ENCODE measurements at regions not wholly inside any gene's neighbourhood (a gene's known extent, or its start where the extent isn't known, plus 50 kb on each side); places are given as distances from the start of the nearest gene placed in this dataset.

DNA sequence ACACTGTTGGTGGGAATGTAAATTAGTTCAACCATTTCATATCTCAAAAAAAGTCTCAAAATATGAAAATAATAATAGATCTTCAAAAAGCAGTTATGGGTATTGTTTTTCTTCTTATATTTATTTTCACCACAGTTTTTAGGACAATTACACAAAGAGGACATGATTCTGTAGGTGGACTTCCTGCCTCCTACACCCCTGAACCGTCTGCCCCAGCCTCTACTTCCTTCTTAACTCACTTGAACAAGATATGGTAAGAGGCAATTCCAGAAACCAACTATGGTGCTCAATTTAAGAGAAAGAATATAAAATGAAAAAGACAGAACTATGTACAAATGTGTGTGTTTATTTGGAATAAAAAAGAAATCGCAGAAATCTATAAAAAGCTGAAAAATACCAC lies 74.1 kb upstream of the MON1B start:
- TF ChIP-seq POLR2A (IDR thresholded peaks at IDR 0.05; ENCODE audit: low read length) (no peak), RAD21 (conservative IDR thresholded peaks at IDR 0.05 in 1 of 2, IDR thresholded peaks at IDR 0.05 in 1 of 2) (no peak), ZSCAN20 (CRISPR knock-in tag; IDR thresholded peaks at IDR 0.05) (no peak), CHD2 (IDR thresholded peaks at IDR 0.05; ENCODE audit: low read length, partially characterized antibody) (no peak), EP300 (IDR thresholded peaks at IDR 0.05) (no peak), KDM1A (IDR thresholded peaks at IDR 0.05; ENCODE audit: low read depth) (no peak), HOXA7 (CRISPR knock-in tag; IDR thresholded peaks at IDR 0.05) (no peak), BHLHE40 (IDR thresholded peaks at IDR 0.05; ENCODE audit: low read depth, low read length) (no peak), EHMT2 (IDR thresholded peaks at IDR 0.05; ENCODE audit: low read depth) (no peak)
- TF ChIP-seq, protein P1, sequence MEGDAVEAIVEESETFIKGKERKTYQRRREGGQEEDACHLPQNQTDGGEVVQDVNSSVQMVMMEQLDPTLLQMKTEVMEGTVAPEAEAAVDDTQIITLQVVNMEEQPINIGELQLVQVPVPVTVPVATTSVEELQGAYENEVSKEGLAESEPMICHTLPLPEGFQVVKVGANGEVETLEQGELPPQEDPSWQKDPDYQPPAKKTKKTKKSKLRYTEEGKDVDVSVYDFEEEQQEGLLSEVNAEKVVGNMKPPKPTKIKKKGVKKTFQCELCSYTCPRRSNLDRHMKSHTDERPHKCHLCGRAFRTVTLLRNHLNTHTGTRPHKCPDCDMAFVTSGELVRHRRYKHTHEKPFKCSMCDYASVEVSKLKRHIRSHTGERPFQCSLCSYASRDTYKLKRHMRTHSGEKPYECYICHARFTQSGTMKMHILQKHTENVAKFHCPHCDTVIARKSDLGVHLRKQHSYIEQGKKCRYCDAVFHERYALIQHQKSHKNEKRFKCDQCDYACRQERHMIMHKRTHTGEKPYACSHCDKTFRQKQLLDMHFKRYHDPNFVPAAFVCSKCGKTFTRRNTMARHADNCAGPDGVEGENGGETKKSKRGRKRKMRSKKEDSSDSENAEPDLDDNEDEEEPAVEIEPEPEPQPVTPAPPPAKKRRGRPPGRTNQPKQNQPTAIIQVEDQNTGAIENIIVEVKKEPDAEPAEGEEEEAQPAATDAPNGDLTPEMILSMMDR (IDR thresholded peaks at IDR 0.05): no peak

Measured in A549 (cell line).